ENCODE measurements at regions not wholly inside any gene's neighbourhood (a gene's known extent, or its start where the extent isn't known, plus 50 kb on each side); places are given as distances from the start of the nearest gene placed in this dataset.
"Not testable (repeated sequence)": the region's sequence is repeated elsewhere in the genome, so short reads cannot be mapped to it uniquely, and the experiment has no call there.

GRCh38 chr4:132386130-132386529 is 763.0 kb upstream of the PCDH10 start:
- no peak for DNase-seq

DNA sequence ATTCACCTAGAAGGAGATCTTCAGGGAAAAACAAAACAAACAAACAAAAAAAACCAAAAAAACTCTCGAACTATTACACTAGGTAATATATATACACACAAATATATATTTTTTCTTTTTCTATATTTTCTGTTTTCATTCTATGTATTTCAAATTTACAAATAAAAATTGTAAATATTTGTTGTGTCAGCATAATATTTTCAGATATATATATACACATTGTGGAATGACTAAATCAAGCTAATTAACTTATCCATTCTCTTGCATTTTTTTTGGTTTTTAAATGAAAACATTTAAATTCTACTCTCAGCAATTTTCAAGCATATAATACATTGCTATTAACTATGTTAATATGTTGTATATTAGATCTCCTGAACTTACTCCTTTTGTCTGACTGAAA is 762.0 kb upstream of the PCDH10 start:
- DNase-seq = no peak

DNA sequence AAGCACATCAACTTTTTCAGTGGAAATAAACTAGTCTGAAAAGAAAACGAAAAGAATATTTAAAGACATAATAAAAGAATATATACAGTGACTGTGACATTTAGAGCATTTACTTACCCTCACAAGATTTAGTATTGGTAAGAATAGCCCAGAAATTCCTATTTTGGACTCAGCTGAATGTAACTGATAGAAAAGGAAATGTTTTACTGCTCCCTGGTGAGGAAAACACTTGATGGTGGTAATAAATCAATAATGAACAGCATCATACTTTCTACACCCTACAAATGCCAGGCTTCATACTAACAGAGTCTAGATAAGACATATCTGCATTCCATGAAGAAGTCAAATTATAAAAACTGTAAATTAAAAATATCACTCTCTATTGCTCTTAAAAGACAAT is 753.5 kb upstream of the PCDH10 start:
- no peak for DNase-seq

DNA sequence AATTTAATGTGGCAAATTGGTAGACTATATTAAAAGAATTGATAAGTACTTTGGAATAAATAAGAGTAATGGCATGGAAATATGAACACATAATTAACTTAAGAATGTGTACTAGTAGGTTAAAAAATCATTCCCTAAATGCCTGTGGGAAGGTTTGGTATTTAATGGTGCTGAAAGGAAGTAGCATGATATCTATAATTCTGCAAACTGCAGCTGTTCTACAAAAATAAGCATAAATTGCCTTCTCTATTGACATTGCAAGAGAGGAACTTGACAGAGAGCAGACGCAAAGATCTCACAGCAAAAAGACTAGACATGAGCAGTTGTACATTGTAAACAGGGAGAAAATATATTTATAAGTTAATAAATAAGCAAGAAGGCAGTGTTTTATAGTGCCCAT is 752.5 kb upstream of the PCDH10 start:
- no peak for DNase-seq

GRCh38 chr4:132417220-132417619 is 731.9 kb upstream of the PCDH10 start:
- no peak for DNase-seq

DNA sequence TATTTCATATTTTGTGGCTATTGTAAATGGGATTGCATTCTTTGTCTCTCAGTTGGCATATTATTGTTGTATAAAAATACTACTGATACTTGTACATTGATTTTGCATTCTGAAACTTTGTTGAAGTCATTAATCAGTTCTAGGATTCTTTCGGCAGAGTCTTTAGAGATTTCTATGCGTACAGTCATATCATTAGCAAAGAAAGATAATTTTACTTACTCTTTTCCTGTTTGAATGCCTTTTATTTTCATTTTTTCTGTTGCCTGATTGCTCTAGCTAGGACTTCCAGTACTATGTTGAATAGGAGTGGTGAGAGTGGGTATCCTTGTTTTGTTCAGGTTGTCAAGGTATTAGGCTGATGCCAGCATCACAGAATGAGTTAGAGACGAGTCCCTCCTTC is 722.0 kb upstream of the PCDH10 start:
- no peak for DNase-seq

DNA sequence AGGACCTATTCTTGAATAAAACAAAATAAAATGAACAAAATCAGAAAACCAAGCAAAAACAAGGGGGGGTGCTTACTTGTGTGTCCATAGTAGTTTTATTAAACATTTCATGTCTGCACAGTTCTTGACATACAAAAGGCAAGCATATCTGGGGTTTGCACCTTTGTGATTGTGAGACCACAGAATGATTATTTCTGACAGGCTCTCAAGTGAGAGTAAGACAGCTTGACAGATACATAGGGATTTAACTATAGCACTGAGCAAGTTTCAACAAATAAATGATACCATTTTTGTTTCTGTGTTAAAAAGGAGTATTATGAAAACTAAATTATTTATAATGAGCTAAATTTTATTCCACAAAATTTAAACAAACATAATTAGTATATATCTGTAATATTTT is 712.0 kb upstream of the PCDH10 start:
- DNase-seq = no peak

DNA sequence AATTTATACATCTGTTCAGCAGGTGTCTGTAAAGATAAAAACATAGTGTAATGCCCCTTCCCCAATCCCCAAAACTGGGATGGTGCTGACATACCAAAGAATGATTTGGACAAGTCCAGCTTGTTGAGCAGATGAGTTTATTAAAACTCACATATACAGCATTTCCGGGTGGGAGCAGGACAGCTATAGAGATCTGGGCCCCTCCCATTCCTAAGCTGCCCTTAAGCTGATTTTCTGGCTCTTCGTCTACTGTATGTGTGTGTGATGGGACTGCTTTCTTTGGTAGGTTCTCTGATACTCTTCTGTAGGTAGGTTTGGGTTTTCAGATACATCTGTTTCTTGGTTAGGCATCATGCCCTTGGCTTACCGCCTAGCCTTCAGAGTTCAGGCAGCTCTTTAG is 703.7 kb upstream of the PCDH10 start:
- DNase-seq = no peak

DNA sequence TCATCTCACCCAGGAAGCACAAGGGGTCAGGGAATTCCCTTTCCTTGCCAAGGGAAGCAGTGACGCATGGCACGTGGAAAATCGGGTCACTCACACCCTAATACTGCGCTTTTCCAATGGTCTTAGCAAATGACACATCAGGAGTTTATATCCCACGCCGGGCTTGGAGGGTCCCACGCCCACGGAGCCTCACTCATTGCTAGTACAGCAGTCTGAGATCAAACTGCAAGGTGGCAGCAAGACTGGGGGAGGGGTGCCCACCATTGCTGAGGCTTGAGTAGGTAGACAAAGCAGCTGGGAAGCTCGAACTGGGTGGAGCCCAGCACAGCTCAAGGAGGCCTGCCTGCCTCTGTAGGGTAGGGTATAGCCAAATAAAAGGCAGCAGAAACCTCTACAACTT is 691.1 kb upstream of the PCDH10 start:
- DNase-seq = not testable (repeated sequence)

- DNase-seq = no peak
Measured at GRCh38 chr4:132479543-132479942, 669.6 kb upstream of the PCDH10 start.

DNA sequence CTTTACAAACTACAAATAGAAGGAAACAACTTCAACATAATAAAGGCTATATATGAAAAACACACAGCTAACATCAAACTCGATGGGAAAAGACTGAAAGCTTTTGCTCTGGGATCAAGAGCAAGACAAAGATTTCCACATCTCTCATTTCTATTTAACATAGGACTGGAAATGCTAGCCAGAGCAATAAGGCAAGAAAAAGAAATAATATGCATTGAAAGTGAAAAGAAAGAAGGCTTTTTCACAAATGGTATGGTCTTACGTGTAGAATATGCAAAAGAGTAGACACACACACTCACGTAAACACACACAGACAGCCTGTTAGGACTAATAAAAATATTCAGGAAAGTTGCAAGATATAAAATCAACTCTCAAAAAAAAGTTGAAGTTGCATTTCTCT is 660.5 kb upstream of the PCDH10 start:
- DNase-seq = no peak

GRCh38 chr4:132493476-132493875 is 655.6 kb upstream of the PCDH10 start:
- DNase-seq = no peak

GRCh38 chr4:132495267-132495812 is 653.8 kb upstream of the PCDH10 start:
- DNase-seq = not testable (repeated sequence)

DNA sequence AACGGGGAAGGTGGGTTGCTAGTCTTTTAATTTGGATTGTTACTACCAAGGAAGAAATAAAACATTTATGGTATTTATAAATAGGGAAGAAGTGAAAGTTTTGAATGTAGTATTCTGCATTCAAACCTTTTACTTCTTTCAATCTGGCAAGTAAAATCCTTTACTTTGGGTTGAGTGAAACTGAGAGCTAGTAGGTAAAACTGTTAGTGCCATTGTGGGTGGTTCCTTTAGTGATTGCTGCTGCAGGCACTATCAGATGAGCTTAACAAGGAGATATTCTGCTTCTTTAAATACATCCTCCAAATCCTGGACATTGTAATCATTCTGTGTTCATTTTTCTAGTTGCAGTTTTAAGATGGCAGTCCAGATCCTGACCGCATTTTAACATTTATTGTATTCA is 650.9 kb upstream of the PCDH10 start:
- no peak for DNase-seq

GRCh38 chr4:132502096-132502552 is 647.0 kb upstream of the PCDH10 start:
- no peak for DNase-seq

- no peak for DNase-seq
Measured at GRCh38 chr4:132504438-132504837, 644.7 kb upstream of the PCDH10 start.

DNA sequence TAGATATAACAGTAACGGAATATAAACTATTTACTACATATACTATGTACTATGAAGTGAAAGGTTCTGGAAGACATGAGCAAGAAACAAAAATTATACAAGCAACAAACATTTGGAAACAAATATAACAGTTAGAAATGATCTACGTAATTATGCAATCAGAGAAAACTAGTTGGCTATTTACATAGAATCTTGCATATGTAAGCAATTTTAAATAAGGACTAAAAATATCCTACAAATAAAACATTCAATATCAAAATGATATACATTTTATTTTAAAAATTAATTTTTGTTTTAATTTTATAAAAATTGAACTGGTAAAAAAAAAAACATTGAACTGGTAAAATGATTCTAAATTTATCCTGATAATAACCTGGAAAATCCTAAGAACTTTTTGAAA is 642.5 kb upstream of the PCDH10 start:
- DNase-seq = no peak

GRCh38 chr4:132513491-132513890 is 635.6 kb upstream of the PCDH10 start:
- no peak for DNase-seq

DNA sequence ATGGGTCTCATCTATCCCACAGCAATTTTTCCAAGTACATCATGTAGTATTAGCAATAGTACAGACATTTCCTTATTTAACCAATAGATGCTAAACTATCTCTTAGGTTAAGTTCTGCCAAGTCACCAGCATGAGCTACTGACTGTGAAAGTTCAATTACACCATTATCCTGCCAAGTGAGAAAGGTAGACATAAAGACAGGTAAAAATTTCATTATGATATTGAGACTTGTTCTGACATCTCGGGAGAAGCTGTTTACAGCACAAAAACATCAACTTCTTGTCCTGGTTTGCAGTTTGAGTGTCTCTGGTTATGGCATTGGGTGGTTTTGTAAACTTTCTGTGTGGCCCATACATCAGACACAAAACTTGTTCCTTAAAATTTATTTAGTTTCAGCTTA is 622.4 kb upstream of the PCDH10 start:
- DNase-seq = no peak

DNA sequence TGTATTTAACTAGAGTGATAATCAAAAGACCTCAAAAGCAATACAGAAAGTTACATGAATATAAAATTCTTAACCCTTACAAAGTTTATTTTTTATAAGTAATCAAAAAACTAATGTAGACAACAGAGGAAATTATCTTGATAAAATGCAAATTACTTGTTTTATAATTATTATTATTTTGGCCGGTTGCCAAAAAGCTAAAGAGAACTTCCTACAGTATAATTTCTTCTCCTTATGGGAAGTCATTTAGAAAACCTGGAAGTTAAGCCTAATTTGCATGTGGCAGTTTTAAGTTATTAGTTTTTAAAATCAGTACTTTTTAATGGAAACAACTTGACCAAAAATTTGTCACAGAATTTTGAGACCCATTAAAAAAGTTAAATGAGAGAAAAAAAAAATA is 621.3 kb upstream of the PCDH10 start:
- no peak for DNase-seq

GRCh38 chr4:132530861-132531260 is 618.2 kb upstream of the PCDH10 start:
- DNase-seq = no peak

- no peak for DNase-seq
Measured at GRCh38 chr4:132540268-132540667, 608.8 kb upstream of the PCDH10 start.

- no peak for DNase-seq
Measured at GRCh38 chr4:132540797-132541196, 608.3 kb upstream of the PCDH10 start.

DNA sequence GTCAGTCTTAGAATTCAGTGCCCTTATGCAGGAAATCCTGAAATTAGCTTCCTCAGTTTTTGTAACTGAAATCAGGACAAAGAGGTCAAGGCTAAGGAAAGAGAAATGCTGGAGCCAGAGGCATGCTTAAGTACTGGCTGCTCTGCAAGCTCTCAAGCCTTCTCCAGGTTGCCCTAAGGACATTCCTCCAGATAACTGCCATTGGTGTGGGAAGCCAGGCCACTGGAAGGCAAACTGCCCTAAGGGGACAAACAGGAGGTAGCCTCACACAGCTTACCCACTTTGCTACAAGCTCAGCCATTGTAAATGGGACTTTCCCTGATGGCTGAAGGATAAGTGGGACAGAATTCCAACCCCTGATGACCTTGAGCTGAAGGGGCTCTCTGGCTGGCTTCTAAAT is 606.9 kb upstream of the PCDH10 start:
- DNase-seq = no peak

GRCh38 chr4:132548463-132548862 is 600.6 kb upstream of the PCDH10 start:
- no peak for DNase-seq

- no peak for DNase-seq
Measured at GRCh38 chr4:132556316-132556715, 592.8 kb upstream of the PCDH10 start.

Measured in NCI-H187 treated with DMSO at 0.1 percent for 48 hours (cell line).